Panc1 (cell line): ENCODE measurements at regions not wholly inside any gene's neighbourhood (a gene's known extent, or its start where the extent isn't known, plus 50 kb on each side); places are given as distances from the start of the nearest gene placed in this dataset.
A peak's percentile ranks its signal among the peaks of the same experiment; 100 is the strongest.

Experiments
- ATAC-seq: fragments of 200-7000 bp; cut with Tn5 transposase; 2 replicates; pipeline ENCODE4 v1.9.1; 2020; ENCODE audit warnings: mild to moderate bottlenecking, moderate library complexity
- BruUV-seq: library from RNA; stranded (reverse); fragments of 400-500 nt; replicated peaks from 2 replicates; lab custom pipeline; 2021; lab: Mats Ljungman, UMichigan
- CTCF ChIA-PET: fragments of 300-600 bp; sonication (Branson Sonifier 250); formaldehyde crosslinking; loops from one replicate; lab custom pipeline; 2022; ENCODE audit warnings: antibody characterized with exemption; lab: Charles Lee
- POLR2A ChIA-PET: fragments of 300-600 bp; sonication (Branson Sonifier 250); formaldehyde crosslinking; loops from one replicate; lab custom pipeline; 2022; ENCODE audit warnings: antibody characterized with exemption; lab: Charles Lee
- DNase-seq: peaks from one replicate; pipeline ENCODE4 v3.0.0-alpha.2; 2010; ENCODE audit warnings: low read depth, low spot score
- H3K27ac ChIP-seq: 2 replicates; pipeline ENCODE4 v1.5.1; 2011; ENCODE audit warnings: mild to moderate bottlenecking, low read length, inconsistent platforms
- H3K27me3 ChIP-seq: fragments of 200-500 bp; sonication (Bioruptor generic); 2 replicates; pipeline ENCODE4 v1.6.0; 2014; ENCODE audit warnings: low read length, inconsistent platforms; ENCODE audit not compliant: control insufficient read depth, insufficient read depth
- H3K36me3 ChIP-seq: fragments of 200-500 bp; sonication (Bioruptor generic); 2 replicates; pipeline ENCODE4 v1.5.1; 2014; ENCODE audit warnings: inconsistent platforms, mild to moderate bottlenecking, low read length, moderate library complexity; ENCODE audit not compliant: control insufficient read depth, insufficient read depth
- H3K4me1 ChIP-seq: 2 replicates; pipeline ENCODE4 v1.5.1; 2011; ENCODE audit warnings: inconsistent platforms, mild to moderate bottlenecking, low read length, moderate library complexity; ENCODE audit not compliant: control insufficient read depth, insufficient read depth
- H3K4me3 ChIP-seq, 2 experiments: 2 replicates each; pipeline ENCODE4 v1.5.1; 2011 to 2012; ENCODE audit warnings: low read depth in 2 of 2, low read length in 2 of 2, mild to moderate bottlenecking in 2 of 2, inconsistent platforms in 1 of 2, moderate library complexity in 1 of 2
- H3K9me3 ChIP-seq: fragments of 200-500 bp; sonication (Bioruptor generic); 2 replicates; pipeline ENCODE4 v1.5.1; 2014; ENCODE audit warnings: low read depth, mild to moderate bottlenecking, inconsistent platforms, low read length, moderate library complexity; ENCODE audit not compliant: control insufficient read depth, insufficient read depth
- POLR2AphosphoS5 ChIP-seq: IDR thresholded peaks from 2 replicates; pipeline ENCODE4 v1.6.1; 2012; ENCODE audit warnings: mild to moderate bottlenecking, low read depth, low read length, moderate library complexity
- REST ChIP-seq, 2 experiments: IDR thresholded peaks; 2 replicates each; pipeline ENCODE4 v1.6.1; 2011 to 2012; ENCODE audit warnings: low read depth in 2 of 2, control low read depth in 1 of 2, low read length in 1 of 2, mild to moderate bottlenecking in 1 of 2, moderate library complexity in 1 of 2; ENCODE audit not compliant: insufficient read depth in 1 of 2
- SIN3A ChIP-seq: IDR thresholded peaks from 2 replicates; pipeline ENCODE4 v1.6.1; 2012; ENCODE audit warnings: low read depth, mild to moderate bottlenecking, low read length, moderate library complexity, borderline replicate concordance; ENCODE audit not compliant: insufficient read depth
- TCF7L2 ChIP-seq: IDR thresholded peaks from 2 replicates; pipeline ENCODE4 v1.6.1; 2011; ENCODE audit warnings: mild to moderate bottlenecking, low read depth, low read length, inconsistent platforms
- in situ Hi-C: cut with HindIII; loops from 2 replicates; pipeline ENCODE4 v1.10.0; 2016; ENCODE audit warnings: low sequenced_read_pairs, low pct_unique_long_range_greater_than_20kb
- intact Hi-C: fragments of 100-400 bp; cut with micrococcal nuclease; formaldehyde crosslinking; loops from one replicate; pipeline ENCODE4 v1.10.0; 2022; ENCODE audit not compliant: unreplicated experiment
- TF ChIP-seq, protein P1 (sequence below): fragments of 450-650 bp; IDR thresholded peaks from 2 replicates; pipeline ENCODE4 v1.5.1; 2017; ENCODE audit warnings: mild to moderate bottlenecking

GRCh38 chr12:114512351-114512750 is 106.4 kb upstream of the TBX5 start:
- peaks cover 14% of the 10 kb centered on the region for H3K27me3 ChIP-seq
- POLR2A ChIA-PET: no interaction called here
- H3K4me1 ChIP-seq: no peaks in the 10 kb centered on the region
- no peak for TF ChIP-seq REST (IDR thresholded peaks at IDR 0.05; ENCODE audit: insufficient read depth in 1 of 2, low read depth in 2 of 2, low read length in 1 of 2)
- TF ChIP-seq POLR2AphosphoS5: no peak
- no peak for TF ChIP-seq TCF7L2
- TF ChIP-seq SIN3A: no peak
- TF ChIP-seq, protein P1, sequence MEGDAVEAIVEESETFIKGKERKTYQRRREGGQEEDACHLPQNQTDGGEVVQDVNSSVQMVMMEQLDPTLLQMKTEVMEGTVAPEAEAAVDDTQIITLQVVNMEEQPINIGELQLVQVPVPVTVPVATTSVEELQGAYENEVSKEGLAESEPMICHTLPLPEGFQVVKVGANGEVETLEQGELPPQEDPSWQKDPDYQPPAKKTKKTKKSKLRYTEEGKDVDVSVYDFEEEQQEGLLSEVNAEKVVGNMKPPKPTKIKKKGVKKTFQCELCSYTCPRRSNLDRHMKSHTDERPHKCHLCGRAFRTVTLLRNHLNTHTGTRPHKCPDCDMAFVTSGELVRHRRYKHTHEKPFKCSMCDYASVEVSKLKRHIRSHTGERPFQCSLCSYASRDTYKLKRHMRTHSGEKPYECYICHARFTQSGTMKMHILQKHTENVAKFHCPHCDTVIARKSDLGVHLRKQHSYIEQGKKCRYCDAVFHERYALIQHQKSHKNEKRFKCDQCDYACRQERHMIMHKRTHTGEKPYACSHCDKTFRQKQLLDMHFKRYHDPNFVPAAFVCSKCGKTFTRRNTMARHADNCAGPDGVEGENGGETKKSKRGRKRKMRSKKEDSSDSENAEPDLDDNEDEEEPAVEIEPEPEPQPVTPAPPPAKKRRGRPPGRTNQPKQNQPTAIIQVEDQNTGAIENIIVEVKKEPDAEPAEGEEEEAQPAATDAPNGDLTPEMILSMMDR: no peak
- no TSS peak for BruUV-seq
- CTCF ChIA-PET: interaction anchor here (1.0 kb wide), 1 partner anchor 531 kb away, joined by 3 read pairs; no protein-coding TSS in a partner anchor
- no peaks in the 10 kb centered on the region for H3K36me3 ChIP-seq
- no peak overlapping the region for H3K27ac ChIP-seq
- in situ Hi-C loops (no loop called here), intact Hi-C loops (no loop called here)
- no peaks in the 10 kb centered on the region for H3K9me3 ChIP-seq
- DNase-seq (no peak), ATAC-seq (no peak)
- H3K4me3 ChIP-seq: no peak overlapping the region

- H3K27ac ChIP-seq: no peak overlapping the region
- peaks cover 32% of the 10 kb centered on the region for H3K27me3 ChIP-seq
- ChIA-PET CTCF (interaction anchor here (2.1 kb wide), 1 partner anchor 528 kb away, joined by 20 read pairs; no protein-coding TSS in a partner anchor), POLR2A (no interaction called here)
- H3K4me1 ChIP-seq: no peaks in the 10 kb centered on the region
- in situ Hi-C loops: no loop called here
- no peaks in the 10 kb centered on the region for H3K36me3 ChIP-seq
- intact Hi-C loops: no loop called here
- BruUV-seq: no TSS peak
- ATAC-seq: peak; percentile 87
- no peaks in the 10 kb centered on the region for H3K9me3 ChIP-seq
- H3K4me3 ChIP-seq: no peak overlapping the region
- peak; percentile 38 for DNase-seq
- TF ChIP-seq, protein P1: peak; percentile 87
- TF ChIP-seq TCF7L2: no peak
Measured at GRCh38 chr12:114508529-114509129, 102.7 kb upstream of the TBX5 start.
